B cell (primary cell): ENCODE measurements at regions not wholly inside any gene's neighbourhood (a gene's known extent, or its start where the extent isn't known, plus 50 kb on each side); places are given as distances from the start of the nearest gene placed in this dataset.

ENCODE experiments used
- ATAC-seq: fragments of 200-7000 bp; cut with Tn5 transposase; one replicate; pipeline ENCODE4 v1.10.0; 2021; ENCODE audit warnings: low read depth, mild to moderate bottlenecking, moderate number of reproducible peaks, moderate library complexity
- CTCF ChIA-PET: fragments of 350-600 bp; sonication (Branson Sonifier 250); formaldehyde crosslinking; loops from one replicate; lab custom pipeline; 2021; ENCODE audit warnings: antibody characterized with exemption, inconsistent platforms; lab: Charles Lee
- POLR2A ChIA-PET: fragments of 350-600 bp; sonication (Branson Sonifier 250); formaldehyde crosslinking; loops from one replicate; lab custom pipeline; 2021; ENCODE audit warnings: antibody characterized with exemption; lab: Charles Lee
- DNase-seq: peaks from one replicate; pipeline ENCODE4 v3.0.0; 2013
- H2AFZ ChIP-seq: 2 replicates; pipeline ENCODE4 v1.6.1; 2012; ENCODE audit warnings: mild to moderate bottlenecking, low read depth, low read length; ENCODE audit not compliant: insufficient read depth, poor library complexity, severe bottlenecking
- H3K27ac ChIP-seq, 2 donors: 1 replicate in 1 of 2; 2 replicates in 1 of 2; pipeline ENCODE4 v1.5.1; 2012 to 2013; ENCODE audit warnings: low read length in 2 of 2, mild to moderate bottlenecking in 2 of 2, moderate library complexity in 1 of 2
- H3K27me3 ChIP-seq, 4 experiments: fragments of 200-600 bp in 1 of 4; sonication (generic) in 1 of 4; replicated peaks in 1 of 4; 1 replicate in 2 of 4; 2 replicates in 2 of 4; pipeline versions ENCODE4 v1.6.1 to v1.7.0; 2013 to 2016; ENCODE audit warnings: low read length in 3 of 4, mild to moderate bottlenecking in 2 of 4, mixed read lengths in 1 of 4, moderate library complexity in 1 of 4; ENCODE audit not compliant: insufficient read depth in 4 of 4, control insufficient read depth in 3 of 4; ENCODE audit errors: control extremely low read depth in 1 of 4
- H3K36me3 ChIP-seq, 2 experiments: replicated peaks in 1 of 2; 1 replicate in 1 of 2; 2 replicates in 1 of 2; pipeline versions ENCODE4 v1.6.1 to v1.7.1; 2013; ENCODE audit warnings: low read length in 1 of 2; ENCODE audit not compliant: insufficient read depth in 2 of 2, control insufficient read depth in 1 of 2; ENCODE audit errors: control extremely low read depth in 1 of 2, extremely low read depth in 1 of 2
- H3K4me1 ChIP-seq, 2 donors: fragments of 200-600 bp in 1 of 2; sonication (generic) in 1 of 2; 1 replicate in 1 of 2; 2 replicates in 1 of 2; pipeline versions ENCODE4 v1.5.1 to v1.6.1; 2013 to 2017; ENCODE audit warnings: low read length in 2 of 2; ENCODE audit not compliant: control insufficient read depth in 2 of 2, insufficient read depth in 2 of 2
- H3K4me2 ChIP-seq: replicated peaks from 2 replicates; pipeline ENCODE3; 2012; ENCODE audit warnings: mild to moderate bottlenecking, low read depth, low read length; ENCODE audit not compliant: poor library complexity, severe bottlenecking
- H3K4me3 ChIP-seq, 5 experiments: fragments of 200-600 bp in 1 of 5; sonication (generic) in 1 of 5; 1 replicate in 3 of 5; 2 replicates in 2 of 5; pipeline versions ENCODE4 v1.5.1 to v1.7.0; 2011 to 2016; ENCODE audit warnings: low read length in 4 of 5, mild to moderate bottlenecking in 4 of 5, low read depth in 2 of 5, control low read depth in 1 of 5, moderate library complexity in 1 of 5; ENCODE audit not compliant: insufficient read depth in 1 of 5; ENCODE audit errors: control extremely low read depth in 1 of 5, extremely low read depth in 1 of 5
- H3K79me2 ChIP-seq: fragments of 200-600 bp; sonication (generic); one replicate; pipeline ENCODE4 v1.6.0; 2016; ENCODE audit warnings: low read length; ENCODE audit not compliant: control insufficient read depth, insufficient read depth
- H3K9ac ChIP-seq: fragments of 200-600 bp; sonication (generic); 2 replicates; pipeline ENCODE4 v1.6.1; 2017; ENCODE audit warnings: mild to moderate bottlenecking, low read length, moderate library complexity
- H3K9me3 ChIP-seq, 3 donors: one replicate each; pipeline versions ENCODE4 v1.6.1 to v1.7.1; 2013; ENCODE audit warnings: low read length in 2 of 3; ENCODE audit not compliant: control insufficient read depth in 2 of 3, insufficient read depth in 1 of 3; ENCODE audit errors: control extremely low read depth in 1 of 3
- H4K20me1 ChIP-seq: 2 replicates; pipeline ENCODE4 v1.6.0; 2012; ENCODE audit warnings: mild to moderate bottlenecking, low read length; ENCODE audit not compliant: insufficient read depth, control insufficient read depth, poor library complexity, severe bottlenecking
- H3K27ac Mint-ChIP-seq: one replicate; pipeline ENCODE4 v1.8.0; 2021; ENCODE audit warnings: mixed read lengths
- H3K27me3 Mint-ChIP-seq: one replicate; pipeline ENCODE4 v1.8.0; 2021; ENCODE audit warnings: mixed read lengths
- H3K4me1 Mint-ChIP-seq: one replicate; pipeline ENCODE4 v1.8.0; 2021; ENCODE audit warnings: mixed read lengths
- H3K4me3 Mint-ChIP-seq: one replicate; pipeline ENCODE4 v1.8.0; 2021; ENCODE audit warnings: mixed read lengths
- H3K9me3 Mint-ChIP-seq: one replicate; pipeline ENCODE4 v1.8.0; 2022; ENCODE audit warnings: mixed read lengths; ENCODE audit not compliant: insufficient read depth
- EZH2 ChIP-seq: IDR thresholded peaks from 2 replicates; pipeline ENCODE4 v1.6.1; 2012; ENCODE audit warnings: borderline replicate concordance, low read depth, mild to moderate bottlenecking, moderate library complexity, low read length; ENCODE audit not compliant: insufficient read depth, poor library complexity, severe bottlenecking
- WGBS: methylation state at CpG from one replicate; pipeline ENCODE4 v1.1.5; 2013; ENCODE audit warnings: missing lambda C conversion rate; ENCODE audit not compliant: insufficient coverage; 5-methylcytosine and 5-hydroxymethylcytosine counted together
- intact Hi-C: fragments of 100-400 bp; cut with micrococcal nuclease; formaldehyde crosslinking; loops from one replicate; pipeline ENCODE4 v1.10.0; 2022
- TF ChIP-seq, protein P1 (sequence below): fragments of 200-600 bp; IDR thresholded peaks from one replicate; pipeline ENCODE4 v1.8.0; 2022; ENCODE audit warnings: antibody characterized with exemption, mild to moderate bottlenecking

- Histone ChIP-seq H3K36me3 (no peaks in the 10 kb centered on the region), H3K9me3 (no peaks in the 10 kb centered on the region), H2AFZ (no peak overlapping the region), H3K27ac (no peak overlapping the region), H3K4me2 (no peak overlapping the region), H3K4me3 (no peak overlapping the region), H3K4me1 (no peaks in the 10 kb centered on the region), H3K9ac (no peak overlapping the region), H3K79me2 (no peaks in the 10 kb centered on the region), H3K27me3 (no peaks in the 10 kb centered on the region), H4K20me1 (no peaks in the 10 kb centered on the region)
- DNase-seq (no peak), ATAC-seq (no peak)
- Mint-ChIP-seq H3K9me3 (no peaks in the 10 kb centered on the region), H3K4me3 (no peak overlapping the region), H3K27me3 (no peaks in the 10 kb centered on the region), H3K27ac (no peak overlapping the region), H3K4me1 (no peaks in the 10 kb centered on the region)
- intact Hi-C loops, result no loop called here
- TF ChIP-seq, protein P1, sequence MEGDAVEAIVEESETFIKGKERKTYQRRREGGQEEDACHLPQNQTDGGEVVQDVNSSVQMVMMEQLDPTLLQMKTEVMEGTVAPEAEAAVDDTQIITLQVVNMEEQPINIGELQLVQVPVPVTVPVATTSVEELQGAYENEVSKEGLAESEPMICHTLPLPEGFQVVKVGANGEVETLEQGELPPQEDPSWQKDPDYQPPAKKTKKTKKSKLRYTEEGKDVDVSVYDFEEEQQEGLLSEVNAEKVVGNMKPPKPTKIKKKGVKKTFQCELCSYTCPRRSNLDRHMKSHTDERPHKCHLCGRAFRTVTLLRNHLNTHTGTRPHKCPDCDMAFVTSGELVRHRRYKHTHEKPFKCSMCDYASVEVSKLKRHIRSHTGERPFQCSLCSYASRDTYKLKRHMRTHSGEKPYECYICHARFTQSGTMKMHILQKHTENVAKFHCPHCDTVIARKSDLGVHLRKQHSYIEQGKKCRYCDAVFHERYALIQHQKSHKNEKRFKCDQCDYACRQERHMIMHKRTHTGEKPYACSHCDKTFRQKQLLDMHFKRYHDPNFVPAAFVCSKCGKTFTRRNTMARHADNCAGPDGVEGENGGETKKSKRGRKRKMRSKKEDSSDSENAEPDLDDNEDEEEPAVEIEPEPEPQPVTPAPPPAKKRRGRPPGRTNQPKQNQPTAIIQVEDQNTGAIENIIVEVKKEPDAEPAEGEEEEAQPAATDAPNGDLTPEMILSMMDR, result no peak
- no peak for TF ChIP-seq EZH2
- CTCF ChIA-PET, result no interaction called here
- 100% methylated on average over 1 of the region's 4 CpGs for WGBS
- POLR2A ChIA-PET, result no interaction called here
Observed at GRCh38 chr3:81968658-81969057, 207.2 kb upstream of the GBE1 start.

GRCh38 chr3:81967393-81967792 lies 205.9 kb upstream of the GBE1 start:
- Mint-ChIP-seq H3K4me3 (no peak overlapping the region), H3K4me1 (no peaks in the 10 kb centered on the region), H3K27me3 (no peaks in the 10 kb centered on the region), H3K9me3 (no peaks in the 10 kb centered on the region), H3K27ac (no peak overlapping the region)
- H3K79me2 ChIP-seq, result no peaks in the 10 kb centered on the region
- DNase-seq (no peak), ATAC-seq (no peak)
- H3K9ac ChIP-seq, result no peak overlapping the region
- H2AFZ ChIP-seq, result no peak overlapping the region
- H3K4me3 ChIP-seq, result no peak overlapping the region
- H3K9me3 ChIP-seq, result no peaks in the 10 kb centered on the region
- POLR2A ChIA-PET, result no interaction called here
- no peak overlapping the region for H3K4me2 ChIP-seq
- intact Hi-C loops, result no loop called here
- H3K4me1 ChIP-seq, result no peaks in the 10 kb centered on the region
- no peak overlapping the region for H3K27ac ChIP-seq
- H3K27me3 ChIP-seq, result no peaks in the 10 kb centered on the region
- H3K36me3 ChIP-seq, result no peaks in the 10 kb centered on the region
- CTCF ChIA-PET, result no interaction called here
- H4K20me1 ChIP-seq, result no peaks in the 10 kb centered on the region
- TF ChIP-seq, protein P1, result no peak
- TF ChIP-seq EZH2, result no peak
